NCI-H1092 treated with DMSO at 0.1 percent for 48 hours (cell line): ENCODE measurements at regions not wholly inside any gene's neighbourhood (a gene's known extent, or its start where the extent isn't known, plus 50 kb on each side); places are given as distances from the start of the nearest gene placed in this dataset.

Experiments
- DNase-seq: peaks from one replicate; lab custom pipeline; 2025; lab: John Stamatoyannopoulos, UW

DNA sequence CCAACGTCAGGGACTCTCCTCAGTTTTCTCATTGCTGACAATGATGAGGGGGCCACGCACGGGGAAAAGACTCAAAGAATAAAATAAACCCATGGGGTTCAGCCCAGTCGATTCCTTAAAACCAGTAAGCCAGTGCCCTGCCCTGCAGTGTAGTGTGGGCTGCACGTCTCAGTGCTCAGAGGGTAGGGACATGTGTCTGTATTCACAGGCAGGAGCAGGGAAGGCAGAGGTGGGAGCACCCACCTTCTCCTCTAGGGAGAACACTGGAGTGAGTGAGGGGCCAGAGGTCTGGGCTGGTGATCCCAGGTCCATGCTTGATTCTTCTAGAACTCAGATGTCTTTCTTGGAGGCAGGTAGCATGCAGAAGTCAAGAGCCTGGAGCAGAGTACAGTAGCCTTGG, 303.6 kb downstream of the MATN1 start:
- no peak for DNase-seq

DNA sequence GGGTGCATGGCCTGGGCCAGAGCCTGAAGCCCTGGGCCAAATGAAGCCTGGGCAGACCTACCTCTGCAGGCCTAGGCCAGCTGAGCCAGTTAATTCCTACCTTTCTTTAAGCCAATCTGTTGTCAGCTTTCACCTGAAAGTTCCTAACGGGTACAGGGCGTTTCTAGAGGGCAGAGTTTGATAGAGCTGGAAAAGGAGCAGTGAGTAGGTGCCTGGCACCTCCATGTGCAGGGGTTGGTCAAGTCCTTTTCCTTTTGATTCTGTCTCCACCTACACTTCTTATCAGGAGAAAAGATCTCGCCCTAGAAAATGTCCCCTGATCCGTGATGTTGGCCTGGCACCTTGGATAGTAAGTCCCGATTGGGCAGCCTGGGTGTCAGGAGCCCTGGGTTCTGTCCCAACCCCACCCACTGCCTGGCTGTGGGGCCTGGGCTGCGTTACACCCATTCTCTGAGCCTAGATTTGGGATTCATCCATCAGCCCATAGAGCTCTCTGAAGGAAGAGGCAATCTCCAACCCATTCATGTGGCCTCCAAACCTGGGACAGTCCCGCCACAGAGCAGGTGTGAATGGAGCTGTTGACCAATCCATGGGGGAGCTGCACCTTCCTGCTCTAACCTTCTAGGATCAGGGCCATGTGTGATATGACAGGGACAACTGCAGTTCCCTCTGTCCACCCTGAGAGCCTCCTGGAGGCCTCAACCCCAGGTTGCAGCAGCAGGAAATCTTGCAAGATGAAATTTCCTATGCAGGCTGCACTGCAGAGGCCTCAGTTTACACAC, 304.3 kb downstream of the MATN1 start:
- DNase-seq, result no peak

DNA sequence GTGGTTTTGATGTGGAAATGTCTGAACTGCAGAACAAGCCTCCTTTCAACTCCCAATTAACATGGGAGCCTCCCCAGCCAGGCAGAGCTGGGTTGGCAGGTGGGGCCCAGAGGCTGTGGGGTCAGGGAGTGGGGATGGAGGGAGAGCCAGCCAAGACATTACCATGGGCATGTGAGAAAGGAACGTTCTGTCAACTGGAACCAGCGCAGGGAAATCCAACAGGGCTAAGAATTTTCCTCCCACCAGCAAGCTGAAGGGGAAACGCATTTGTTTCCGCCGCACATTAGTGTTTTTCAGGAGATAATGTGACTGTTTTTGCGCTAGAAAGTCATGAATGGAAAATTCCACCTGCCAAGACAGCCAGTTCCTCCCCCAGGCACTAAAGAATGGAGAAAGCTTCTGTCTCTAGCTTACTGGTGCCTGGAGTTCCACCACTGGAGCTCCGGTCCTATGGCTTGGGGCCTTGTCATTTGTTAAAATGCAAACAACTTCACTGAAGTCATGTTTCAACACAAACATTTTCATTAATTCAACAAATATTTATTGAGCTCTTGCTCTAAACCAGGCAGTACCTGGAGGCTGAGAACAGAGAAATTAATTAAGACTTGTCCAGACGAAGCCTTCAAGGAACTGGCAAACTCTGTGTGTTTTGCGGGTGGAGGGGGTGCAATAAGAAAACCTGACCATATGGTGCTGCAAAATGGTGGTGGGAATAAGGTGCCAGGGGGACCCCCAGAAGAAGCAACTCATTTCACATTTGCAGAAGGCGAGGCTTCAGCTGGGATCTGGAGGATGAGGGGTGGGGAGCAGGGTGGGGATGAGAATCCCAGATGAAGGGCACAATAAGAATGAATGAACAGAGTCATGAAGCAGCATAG, 305.1 kb downstream of the MATN1 start:
- no peak for DNase-seq

DNA sequence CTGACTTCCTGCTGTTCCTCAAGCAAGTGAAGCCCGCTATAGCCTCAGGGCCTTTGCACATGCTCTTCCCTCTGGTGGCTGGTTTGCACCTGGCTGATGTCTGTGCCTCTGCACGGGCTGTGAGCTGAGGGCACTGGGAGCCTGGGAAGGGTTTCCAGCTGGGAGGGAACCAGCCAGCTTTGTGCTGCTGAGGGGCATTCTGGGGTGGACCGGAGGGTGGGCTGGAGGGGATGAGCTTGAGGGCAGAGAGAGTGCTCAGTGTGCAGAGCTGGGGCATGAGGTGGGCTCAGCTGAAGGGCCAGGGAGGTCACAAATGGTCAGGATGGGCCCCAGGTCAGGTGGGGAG, 305.7 kb downstream of the MATN1 start:
- DNase-seq, result no peak

DNA sequence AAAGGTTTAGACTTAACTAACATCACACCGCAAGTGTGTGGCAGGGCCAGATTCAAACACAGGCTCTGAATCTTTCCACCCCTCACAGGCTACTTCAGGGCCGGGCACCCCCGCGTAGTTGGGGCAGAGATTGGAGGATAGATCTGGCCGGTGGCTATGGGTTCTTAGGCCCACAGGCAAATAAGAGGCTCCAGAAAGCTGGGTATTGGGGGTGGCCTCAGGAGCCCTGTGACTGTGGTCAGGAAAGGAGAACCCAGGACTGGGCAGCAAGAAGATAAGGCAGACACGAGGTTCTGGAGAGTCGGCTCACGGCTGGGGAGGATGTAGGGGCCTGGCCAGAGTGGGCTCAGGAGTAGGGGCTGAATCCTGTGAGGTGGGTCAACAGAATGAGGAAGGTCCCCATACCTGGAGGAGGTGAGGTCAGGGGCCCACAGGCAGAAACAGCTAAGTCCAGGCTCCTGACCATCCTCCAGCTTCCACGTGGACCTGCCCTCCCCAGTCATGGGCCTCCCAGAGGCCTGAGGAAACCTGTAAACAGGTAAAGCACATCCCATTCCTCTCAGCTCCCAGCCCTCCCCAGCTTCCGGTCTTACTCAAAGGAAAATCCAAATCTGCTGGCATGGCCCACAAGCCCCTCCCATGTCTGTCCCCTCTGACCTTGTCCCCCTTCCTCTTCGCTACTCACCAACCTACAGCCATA, 306.2 kb downstream of the MATN1 start:
- no peak for DNase-seq

DNA sequence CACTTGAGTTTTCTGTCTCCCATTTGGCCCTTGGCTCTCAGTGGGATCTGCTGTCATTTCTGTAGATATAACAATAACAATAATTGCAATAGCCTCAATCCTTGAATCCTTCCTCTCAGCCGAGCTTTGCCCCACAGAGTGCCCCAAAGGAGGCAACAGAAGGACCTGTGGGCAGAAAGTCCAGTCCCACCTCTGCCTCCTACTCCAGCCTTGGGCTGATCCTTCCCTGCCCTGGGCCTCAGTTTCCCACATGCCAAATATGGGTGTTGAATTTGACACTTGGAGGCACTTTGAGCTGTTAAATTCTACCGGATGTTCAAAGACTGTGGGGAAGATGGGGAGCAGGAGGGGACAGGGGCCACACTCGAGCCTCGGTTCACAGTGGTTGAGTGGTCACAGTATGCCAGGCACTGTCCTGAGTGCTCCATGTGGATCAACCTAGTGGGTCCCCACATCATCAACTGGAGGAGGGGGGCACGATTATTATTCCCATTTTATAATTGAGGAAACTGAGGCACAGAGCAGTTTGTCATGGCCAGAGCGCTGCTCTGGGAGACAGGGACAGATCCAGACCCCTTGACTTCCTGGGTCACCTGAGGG, 307.1 kb downstream of the MATN1 start:
- no peak for DNase-seq

DNA sequence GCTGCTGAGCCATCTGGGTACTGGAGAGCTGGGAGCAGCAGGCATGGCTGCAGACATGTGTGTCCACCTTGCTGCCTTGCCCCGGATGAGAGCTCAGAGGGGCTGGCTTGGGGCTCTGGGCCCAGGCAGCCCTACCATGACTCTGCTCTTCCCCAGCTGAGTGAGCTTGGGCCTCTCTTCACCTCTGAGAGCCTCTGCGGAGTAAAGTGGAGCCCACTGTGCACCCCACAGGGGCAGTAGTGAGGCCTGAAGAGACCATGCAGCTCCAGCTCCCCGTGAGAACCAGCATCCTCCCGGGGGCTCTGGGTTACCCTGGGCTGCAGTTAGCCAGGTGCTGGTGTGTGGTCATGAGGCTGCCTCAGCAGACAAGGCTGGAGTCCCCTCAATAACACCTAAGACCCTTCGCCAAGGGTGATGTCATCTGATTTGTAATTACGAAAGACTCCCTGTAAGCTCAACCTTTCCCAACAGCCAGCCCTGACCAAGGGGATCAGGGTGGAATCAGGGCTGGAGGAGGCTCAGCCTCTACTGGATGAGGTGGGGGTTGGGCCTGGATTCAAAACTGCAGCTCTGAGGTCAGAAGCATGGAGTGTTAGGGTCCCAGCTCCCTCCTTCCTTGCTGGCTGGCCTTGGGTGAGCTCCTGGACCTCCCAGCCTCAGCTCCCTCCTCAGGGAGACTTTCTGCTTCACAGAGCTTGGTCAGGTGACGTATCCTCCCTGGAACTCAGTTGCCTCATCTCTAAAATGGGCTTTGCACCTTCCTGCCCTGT, 308.0 kb downstream of the MATN1 start:
- no peak for DNase-seq

DNA sequence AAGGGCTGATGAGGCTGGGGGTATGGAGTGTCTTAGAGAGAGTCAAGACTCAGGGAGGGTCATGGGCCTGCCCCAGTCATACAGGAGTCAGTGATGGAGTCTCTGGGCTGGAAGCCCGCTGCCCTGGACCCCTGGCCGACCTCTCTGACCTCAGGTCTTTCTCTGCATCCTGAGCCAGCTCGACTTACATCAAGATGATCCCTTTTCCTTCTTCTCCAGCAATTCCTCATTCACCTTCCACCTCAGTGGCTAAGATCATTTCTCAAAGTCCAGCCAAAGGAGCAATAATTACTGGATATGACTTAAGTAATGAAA, 308.6 kb downstream of the MATN1 start:
- no peak for DNase-seq

DNA sequence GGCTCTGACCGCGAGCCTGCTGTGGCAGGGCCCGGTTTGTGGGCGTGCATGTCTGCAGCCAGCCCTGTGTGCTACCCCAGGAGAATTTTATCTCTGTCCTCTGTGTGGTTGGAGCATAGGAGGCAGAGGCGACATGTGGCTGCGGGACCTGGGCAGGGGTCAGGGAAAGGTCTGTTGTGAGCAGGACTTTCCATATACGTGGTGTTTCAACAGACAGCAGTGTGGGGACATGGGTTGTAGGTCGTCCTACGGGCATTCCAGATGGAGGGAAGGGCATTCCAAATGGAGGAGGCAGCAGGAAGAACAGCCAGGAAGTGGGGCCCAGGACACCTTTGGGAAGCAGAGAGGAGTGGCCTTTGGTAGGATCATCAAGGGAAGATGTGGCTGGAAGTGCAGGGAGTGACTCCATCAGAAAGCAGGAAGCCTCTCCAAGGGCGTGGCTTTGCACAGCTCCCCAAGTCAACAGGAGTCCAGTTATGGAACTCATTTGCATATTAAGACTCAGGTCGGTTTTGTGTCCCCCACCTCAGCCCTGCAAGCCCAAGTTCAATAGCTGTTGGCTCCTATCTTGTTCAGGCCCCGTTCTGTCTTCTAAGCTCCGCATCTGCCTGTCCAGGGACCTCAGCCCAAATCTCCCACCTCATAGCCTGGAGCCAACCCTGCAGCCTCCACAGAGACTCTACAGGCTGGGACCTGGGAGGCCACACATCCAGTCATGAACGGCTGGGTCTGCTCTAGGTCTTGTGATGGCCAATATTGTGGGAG, 309.1 kb downstream of the MATN1 start:
- no peak for DNase-seq

DNA sequence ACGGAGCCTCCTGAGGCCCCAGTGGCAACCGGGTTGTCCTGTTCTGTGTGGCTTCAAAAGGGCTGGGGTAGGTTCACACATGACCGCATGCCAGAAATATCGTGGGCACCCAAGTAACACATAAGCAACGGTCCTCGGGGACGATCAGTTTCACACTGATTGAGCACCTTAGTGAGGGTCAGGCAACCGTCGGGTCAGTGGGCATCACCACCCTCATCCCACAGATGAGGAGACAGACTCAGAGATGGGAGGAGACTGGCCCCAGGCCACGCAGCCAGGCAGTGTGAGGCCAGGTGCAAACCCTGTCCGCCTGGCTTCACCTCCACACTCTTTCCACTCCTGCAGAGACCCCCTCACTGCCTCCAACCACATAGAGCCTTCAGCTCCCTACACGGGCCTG, 309.8 kb downstream of the MATN1 start:
- no peak for DNase-seq

DNA sequence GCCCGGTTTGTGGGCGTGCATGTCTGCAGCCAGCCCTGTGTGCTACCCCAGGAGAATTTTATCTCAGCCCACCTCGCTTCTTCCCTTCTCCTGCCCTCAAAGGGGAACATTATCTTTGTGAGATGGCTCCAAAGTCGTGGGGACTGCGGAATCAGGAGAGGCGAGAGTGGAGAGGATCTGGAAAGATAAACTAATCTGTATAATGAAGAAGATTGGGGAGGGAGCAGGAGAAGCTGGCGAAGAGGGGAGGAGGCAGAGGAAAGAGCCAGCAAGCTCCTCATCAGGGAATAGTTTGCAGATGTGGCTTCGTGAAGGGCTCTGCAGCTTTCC, 310.3 kb downstream of the MATN1 start:
- no peak for DNase-seq

DNA sequence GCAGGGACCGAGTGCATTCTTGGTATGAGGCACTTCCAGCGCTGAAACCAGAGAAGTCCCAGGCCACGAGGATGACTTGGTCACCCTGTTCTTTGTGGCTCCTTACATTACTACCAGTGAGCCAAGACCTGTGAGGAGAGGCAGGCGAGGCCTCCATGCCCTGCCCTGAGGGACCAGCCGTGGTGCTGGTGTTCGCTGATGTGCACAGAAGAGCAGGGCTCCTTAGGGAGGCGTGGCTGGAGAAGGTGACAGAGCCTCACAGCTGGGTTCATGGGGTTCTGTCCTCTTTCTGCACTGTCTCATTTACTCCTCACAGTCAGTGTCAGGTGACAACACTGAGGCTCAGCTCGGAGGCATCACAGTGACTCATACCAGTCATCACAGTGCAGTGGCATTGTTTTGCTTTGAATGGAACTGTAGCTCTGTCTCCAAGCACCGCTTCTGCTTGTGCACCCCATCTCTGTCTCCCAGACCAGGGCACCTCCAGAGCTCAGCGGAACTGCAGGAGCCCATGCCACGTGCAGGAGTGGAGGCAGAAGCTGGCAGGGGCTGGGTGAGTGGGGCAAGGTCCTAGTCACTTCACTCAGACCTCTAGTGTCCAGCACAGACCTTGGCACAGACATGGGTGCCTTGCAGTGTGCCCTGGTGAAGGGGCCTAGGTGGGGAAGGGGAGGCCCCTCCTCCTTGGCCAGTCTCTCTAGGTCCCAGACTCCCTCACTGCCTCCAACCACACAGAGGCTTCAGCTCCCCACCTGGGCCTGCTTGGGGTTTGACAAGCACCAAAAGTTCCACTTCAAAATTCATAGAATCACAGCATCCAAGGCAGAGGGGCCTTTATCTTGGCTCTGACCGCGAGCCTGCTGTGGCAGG, 310.9 kb downstream of the MATN1 start:
- no peak for DNase-seq

DNA sequence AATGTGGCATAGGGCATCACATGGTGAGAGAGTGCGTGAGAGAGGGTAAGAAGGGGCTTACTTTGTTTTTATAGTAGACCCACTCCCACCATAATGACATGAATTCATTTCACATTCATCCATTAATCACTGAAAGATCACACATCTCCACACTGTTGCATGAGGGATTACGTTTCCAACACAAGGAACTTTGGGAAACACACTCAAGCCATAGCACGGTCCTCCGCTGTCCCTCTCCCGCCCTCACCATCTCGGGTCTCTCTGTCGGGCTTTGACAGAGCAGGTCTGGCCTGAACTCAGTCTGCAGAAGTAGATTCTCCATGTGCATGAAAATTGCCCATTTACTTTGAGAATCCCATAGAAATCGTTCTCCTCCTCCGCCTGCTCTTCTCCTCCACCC, 312.2 kb downstream of the MATN1 start:
- no peak for DNase-seq

DNA sequence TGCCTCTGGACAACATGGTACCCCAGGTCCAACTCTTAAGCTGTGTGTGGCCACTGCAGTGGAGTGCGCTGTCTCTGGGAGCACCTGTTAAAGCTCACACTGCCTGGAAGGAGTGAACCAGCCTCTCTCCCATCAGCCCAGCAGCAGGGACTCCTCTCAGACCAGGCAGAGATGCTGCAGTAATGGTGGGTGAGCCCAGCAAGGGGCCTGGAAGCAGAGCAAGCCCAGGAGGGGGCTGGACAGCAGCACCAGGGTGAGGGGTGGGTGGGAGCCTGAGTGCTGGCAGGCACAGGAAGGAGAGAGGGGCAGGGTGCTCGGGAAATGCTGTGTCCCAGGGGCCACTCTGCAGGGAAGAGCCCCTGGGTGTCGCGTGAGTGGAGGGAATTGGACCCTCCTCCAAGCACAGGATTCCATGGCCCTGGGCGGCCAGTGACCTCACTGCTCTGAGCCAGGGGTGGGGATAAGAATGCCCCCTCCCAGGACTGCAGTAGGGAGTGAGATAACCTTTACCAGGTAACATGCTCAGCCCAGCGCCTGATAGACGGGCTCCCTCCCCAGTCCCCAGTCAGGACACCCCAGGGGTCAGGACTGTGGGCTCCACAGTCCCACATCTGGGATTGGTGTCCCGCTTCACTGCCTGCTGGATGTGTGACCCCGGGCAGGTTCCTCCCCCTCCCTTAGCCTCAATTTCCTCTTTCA, 313.1 kb downstream of the MATN1 start:
- no peak for DNase-seq

DNA sequence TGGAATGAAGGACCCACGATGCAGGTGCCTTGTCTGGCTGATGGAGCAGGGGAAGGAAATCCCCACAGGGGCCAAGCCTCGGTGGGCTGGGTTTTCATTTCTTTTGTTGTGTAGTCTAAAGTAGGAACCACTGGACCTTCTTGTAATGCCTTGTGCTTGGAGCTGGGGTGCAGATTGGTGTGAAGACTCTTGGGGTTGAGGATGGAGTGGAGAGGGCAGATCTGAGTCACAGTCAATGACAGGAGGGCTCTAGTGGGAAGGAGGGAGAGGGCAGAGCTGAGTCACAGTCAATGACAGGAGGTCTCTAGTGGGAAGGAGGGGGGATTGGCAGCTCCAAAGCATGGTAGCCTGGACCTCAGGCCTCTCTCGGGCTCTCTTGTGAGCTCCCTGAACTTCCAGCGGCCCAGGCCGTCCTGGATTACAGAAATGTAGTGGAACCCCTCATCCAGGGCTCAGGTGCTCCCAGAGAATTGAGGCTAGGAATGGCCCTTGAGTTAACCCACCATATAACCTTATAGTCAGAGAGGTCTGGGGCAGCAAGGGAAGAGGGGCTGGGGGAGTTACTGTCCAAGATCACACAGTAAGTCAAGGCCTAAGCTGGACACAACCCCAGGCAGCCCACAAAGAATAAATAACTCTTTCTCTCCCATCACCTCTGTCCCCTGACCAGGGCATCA, 313.8 kb downstream of the MATN1 start:
- DNase-seq, result no peak

DNA sequence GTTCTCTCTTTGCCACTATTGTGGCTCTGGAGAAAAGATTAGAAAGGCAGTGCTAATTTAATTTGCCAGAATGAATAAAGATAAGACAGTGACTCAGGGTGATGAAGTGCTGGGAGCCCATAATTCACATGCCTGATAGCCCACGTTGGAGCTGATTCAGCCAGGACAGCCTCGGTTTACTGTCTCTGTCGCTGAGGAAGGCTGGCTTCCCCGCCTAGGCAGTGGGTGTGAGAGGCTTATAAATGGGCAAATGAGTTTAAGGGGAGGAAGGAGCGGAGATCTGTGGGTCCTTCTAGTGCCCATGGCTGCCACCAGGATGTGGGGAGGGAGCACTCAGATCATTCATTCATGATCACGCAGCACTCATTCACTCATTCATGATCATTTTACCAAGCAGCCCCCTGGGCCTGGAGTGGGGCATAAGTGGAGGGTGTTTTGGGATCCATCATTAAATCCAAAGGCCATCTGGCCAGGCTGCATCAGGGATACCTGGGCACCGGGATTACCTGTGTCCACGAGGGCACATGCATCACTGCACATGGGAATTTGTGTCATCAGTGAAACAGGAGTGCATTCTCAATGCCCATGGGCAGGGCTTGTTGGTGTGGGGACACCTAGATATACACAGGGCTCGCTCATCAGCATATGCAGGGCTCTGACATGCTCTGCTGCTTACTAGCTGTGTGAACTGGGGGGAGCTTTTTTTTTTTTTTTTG, 315.4 kb downstream of the MATN1 start:
- DNase-seq, result no peak

DNA sequence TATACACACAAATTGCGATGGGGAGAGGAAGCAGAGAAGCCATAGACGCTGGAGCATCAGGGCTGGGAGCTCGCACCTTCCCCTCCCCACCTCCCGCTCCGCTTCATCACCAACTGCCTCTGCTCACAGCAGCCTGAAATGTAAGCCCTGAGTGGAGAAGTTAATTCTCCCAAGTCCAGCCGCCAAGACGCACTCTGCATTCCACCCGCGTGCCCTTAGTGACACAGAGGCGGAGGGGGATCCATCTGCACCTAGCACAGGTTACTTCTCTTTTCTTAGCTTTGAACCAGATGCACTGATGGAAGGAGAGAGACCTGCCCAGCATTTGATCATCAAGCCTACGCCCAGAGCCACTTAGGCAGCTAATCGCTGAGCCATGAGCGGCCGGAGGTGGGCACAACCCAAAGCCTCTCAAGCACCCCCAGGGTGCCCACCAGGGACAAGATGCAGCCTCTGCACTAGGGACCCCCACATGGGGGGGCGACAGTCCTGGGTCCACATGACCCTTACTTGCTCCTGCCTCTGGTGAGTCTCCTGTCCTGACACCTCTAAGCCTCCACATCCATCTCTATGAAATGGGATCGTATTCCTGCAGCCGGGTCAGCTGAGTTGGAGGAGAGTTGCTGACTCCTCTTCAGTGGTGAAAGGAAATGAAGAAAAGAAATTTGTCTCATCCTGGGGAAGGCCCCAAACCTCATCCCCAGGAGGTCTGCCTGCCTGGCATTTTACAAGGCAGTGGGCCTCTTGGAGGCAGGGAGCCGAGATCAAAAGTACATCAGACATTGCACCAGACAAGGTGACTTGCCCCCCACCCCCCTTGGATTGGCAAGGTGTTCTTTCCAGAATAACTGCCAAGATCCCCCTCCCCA, 316.2 kb downstream of the MATN1 start:
- DNase-seq, result no peak
